Fibroblast of lung (primary cell): ENCODE measurements at regions not wholly inside any gene's neighbourhood (a gene's known extent, or its start where the extent isn't known, plus 50 kb on each side); places are given as distances from the start of the nearest gene placed in this dataset.

Source experiments
- EZH2 ChIP-seq: IDR thresholded peaks from 2 replicates; pipeline ENCODE4 v1.5.1; 2012; ENCODE audit warnings: low read length, control low read depth, mild to moderate bottlenecking; ENCODE audit errors: missing control alignments
- TF ChIP-seq, protein P1 (sequence below), 2 donors: IDR thresholded peaks in 1 of 2; conservative IDR thresholded peaks in 1 of 2; 1 replicate in 1 of 2; 2 replicates in 1 of 2; pipeline ENCODE4 v1.5.1; 2011 to 2012; ENCODE audit warnings: low read length in 2 of 2, control low read depth in 1 of 2, inconsistent platforms in 1 of 2, low read depth in 1 of 2, mild to moderate bottlenecking in 1 of 2

DNA sequence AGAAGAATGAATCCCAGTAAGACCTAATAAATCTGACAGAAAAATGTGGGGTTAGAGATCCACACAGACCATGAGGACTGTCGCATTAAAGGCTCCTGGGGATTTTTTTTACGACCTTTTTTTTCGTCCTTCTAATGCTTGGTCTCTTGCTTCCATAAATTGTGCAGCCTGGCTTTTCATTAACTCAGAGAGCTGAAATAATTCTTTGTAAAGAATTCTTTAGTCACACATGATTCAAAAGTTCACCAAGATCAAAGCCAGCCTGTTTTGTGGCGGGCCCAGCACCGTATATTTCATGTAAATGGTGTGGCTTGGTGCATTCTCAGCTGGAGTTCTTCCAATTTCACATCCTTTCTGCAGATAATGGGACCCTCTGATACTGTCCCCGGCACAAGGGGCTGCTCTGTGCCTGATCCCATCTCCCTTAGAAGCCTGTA lies 206.6 kb upstream of the BMPER start:
- TF ChIP-seq EZH2 = no peak
- TF ChIP-seq, protein P1, sequence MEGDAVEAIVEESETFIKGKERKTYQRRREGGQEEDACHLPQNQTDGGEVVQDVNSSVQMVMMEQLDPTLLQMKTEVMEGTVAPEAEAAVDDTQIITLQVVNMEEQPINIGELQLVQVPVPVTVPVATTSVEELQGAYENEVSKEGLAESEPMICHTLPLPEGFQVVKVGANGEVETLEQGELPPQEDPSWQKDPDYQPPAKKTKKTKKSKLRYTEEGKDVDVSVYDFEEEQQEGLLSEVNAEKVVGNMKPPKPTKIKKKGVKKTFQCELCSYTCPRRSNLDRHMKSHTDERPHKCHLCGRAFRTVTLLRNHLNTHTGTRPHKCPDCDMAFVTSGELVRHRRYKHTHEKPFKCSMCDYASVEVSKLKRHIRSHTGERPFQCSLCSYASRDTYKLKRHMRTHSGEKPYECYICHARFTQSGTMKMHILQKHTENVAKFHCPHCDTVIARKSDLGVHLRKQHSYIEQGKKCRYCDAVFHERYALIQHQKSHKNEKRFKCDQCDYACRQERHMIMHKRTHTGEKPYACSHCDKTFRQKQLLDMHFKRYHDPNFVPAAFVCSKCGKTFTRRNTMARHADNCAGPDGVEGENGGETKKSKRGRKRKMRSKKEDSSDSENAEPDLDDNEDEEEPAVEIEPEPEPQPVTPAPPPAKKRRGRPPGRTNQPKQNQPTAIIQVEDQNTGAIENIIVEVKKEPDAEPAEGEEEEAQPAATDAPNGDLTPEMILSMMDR (conservative IDR thresholded peaks at IDR 0.05 in 1 of 2, IDR thresholded peaks at IDR 0.05 in 1 of 2; ENCODE audit: low read depth in 1 of 2, low read length in 2 of 2) = no peak
